ENCODE measurements at regions not wholly inside any gene's neighbourhood (a gene's known extent, or its start where the extent isn't known, plus 50 kb on each side); places are given as distances from the start of the nearest gene placed in this dataset.

GRCh38 chr4:79535516-79535915, 127.5 kb upstream of the GK2 start:
- TF ChIP-seq CTCF (IDR thresholded peaks at IDR 0.05): no peak
- TF ChIP-seq POLR2A (IDR thresholded peaks at IDR 0.05): no peak
